GM12892 (cell line): ENCODE measurements at regions not wholly inside any gene's neighbourhood (a gene's known extent, or its start where the extent isn't known, plus 50 kb on each side); places are given as distances from the start of the nearest gene placed in this dataset.
"Not testable (repeated sequence)": the region's sequence is repeated elsewhere in the genome, so short reads cannot be mapped to it uniquely, and the experiment has no call there.

Experiments
- DNase-seq: peaks from one replicate; pipeline ENCODE4 v3.0.0; 2011; ENCODE audit not compliant: insufficient read length
- FAIRE-seq: peaks from 2 replicates; lab custom pipeline; 2011; peaks lifted over from hg19 to GRCh38; lab: Jason Lieb, UNC
- POLR2A ChIP-seq: IDR thresholded peaks from 2 replicates; pipeline ENCODE4 v1.6.1; 2011; ENCODE audit warnings: low read depth, low read length, control low read depth
- POLR2AphosphoS5 ChIP-seq: IDR thresholded peaks from 2 replicates; pipeline ENCODE4 v1.6.1; 2011; ENCODE audit warnings: low read depth, low read length, control low read depth
- TAF1 ChIP-seq: IDR thresholded peaks from 2 replicates; pipeline ENCODE4 v1.6.1; 2011; ENCODE audit warnings: low read depth, mild to moderate bottlenecking, control low read depth, low read length, borderline replicate concordance

DNA sequence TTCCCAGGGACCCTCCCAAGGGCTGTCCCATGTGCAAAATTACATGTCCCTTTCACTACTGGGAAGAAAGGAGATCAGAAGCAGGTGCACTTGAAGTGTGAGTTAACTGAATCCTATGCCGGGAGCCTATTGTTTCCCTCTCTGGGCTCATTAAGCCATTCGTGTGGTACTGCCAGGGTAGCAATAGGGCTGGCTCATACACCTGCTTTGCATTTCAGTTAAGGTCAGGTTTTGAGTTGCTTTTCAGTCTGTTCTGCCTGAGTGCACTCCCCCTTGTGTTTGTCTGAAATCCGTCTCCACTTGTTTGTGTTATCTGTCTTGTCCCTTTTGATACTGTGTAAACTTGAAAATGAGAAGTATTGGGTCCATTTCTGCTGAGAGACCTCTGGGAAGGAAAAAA is 1232.6 kb upstream of the NRXN1 start:
- FAIRE-seq (no peak), DNase-seq (no peak)
- TF ChIP-seq TAF1 (no peak), POLR2A (no peak), POLR2AphosphoS5 (no peak)

DNA sequence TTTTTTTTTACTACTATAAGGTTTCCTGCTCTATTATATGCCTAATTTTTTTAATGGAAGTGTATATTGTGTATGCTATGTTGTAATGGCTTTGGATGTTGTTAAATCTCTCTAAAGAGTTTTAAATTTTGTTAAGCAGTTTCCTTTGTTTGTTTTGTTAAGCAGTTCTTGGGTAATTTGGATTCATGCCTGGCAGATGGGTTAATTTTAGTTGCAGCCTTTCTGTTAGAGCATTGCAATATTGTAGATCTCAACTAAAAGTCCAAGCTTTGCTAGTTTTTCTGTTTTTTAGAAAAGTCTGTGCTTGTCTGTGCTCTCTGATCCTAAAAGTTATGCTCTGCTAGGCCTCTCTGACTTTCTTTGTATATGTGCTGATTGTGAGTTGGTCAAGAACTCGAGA is 1229.0 kb upstream of the NRXN1 start:
- FAIRE-seq (no peak), DNase-seq (no peak)
- TF ChIP-seq POLR2AphosphoS5 = no peak
- no peak for TF ChIP-seq TAF1
- no peak for TF ChIP-seq POLR2A

DNA sequence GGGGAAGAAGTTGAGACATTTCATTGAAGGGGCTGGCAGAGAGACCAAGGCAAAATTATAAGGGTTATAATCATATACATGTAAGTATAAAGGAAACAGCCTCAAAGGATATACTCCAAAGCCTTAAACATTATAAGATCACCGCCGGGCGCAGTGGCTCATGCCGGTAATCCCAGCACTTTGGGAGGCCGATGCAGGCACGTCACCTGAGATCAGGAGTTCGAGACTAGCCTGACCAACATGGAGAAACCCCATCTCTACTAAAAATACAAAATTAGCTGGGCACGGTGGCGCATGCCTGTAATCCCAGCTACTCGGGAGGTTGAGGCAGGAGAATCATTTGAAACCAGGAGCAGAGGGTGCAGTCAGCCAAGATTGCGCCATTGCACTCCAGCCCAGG is 1227.0 kb upstream of the NRXN1 start:
- not testable (repeated sequence) for DNase-seq, FAIRE-seq

DNA sequence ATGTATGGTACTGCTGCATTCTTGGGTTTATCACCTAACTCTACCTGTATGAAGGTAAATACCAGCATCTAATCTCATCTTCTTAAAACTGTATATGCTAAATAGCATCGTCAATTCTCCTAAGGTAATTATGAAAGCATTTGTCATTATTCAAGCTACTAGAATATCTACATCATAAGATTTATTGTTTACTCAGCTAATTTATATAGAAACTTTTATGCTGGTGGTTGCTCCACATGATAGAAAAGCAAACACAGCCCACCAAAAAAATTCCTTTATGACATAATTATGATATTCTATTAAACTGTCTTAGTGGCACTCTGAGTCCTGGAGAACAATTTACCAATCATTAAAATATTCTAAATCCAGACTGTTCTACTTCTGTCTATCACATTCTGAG is 1226.1 kb upstream of the NRXN1 start:
- TF ChIP-seq POLR2A = no peak
- no peak for TF ChIP-seq POLR2AphosphoS5
- TF ChIP-seq TAF1 = no peak
- DNase-seq (no peak), FAIRE-seq (no peak)

DNA sequence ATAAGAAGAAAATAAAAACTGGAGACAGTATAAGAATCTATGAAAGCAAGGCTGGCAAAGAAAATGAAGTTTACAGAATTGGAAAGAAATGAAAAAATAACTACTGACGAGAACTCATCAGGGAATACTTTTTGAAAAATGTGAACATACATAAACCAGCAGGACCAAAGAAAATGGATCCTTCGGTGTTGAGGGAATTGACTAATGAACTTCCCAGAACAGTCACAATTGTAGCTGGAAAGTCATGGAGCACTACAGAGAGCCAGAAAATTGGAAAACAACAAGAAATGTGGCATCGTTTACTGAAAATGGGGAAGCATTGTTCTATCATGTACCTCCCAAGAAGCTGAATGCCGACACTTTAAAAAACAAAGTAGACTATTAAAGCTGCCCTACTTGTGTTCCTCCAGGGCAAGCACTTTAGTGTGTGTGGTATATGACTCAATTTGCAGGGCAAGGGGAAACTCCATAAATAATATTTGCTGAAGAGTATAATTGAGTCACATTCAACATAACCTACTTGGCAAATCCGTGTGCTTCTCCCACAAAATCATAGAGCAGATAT is 1221.6 kb upstream of the NRXN1 start:
- DNase-seq (no peak), FAIRE-seq (no peak)
- TF ChIP-seq POLR2A (no peak), TAF1 (no peak), POLR2AphosphoS5 (no peak)

DNA sequence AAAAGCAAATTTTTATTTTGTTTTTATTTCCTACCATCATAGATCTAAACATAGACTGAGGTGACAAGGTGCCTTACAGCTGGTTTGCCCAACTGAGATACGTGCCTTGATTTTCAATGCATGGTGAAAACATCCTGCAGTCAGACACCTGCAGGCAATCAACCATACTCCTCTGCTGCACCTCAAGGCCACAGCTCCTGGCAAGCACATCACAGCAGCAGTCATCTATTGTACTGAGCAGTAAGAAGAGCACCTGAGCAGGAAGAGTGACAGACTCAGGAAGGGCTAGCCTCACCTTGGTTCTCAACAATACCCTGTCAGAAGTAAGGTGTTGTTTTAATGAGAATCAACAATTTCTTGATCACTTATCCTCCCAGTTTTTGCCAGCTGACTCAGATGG is 1206.8 kb upstream of the NRXN1 start:
- TF ChIP-seq POLR2A (no peak), POLR2AphosphoS5 (no peak), TAF1 (no peak)
- no peak for DNase-seq
- no peak for FAIRE-seq

DNA sequence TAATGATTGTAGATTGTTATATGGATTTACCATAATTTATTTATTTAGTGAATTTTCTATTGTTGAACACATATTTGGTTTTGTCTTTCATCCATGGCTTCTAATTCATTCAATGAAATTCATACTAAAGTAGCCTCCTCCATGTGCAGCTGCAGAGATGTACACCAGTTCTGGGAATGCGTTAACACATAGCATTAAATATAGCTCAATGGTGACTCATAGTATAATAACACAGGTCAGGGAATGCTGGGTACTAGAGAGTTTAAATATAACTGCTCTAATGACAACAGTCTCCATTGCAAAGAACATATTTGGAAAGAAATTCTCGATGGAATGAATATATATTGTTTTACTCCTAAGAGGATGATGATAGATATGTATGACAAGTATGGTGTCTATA is 1190.2 kb upstream of the NRXN1 start:
- FAIRE-seq = no peak

DNA sequence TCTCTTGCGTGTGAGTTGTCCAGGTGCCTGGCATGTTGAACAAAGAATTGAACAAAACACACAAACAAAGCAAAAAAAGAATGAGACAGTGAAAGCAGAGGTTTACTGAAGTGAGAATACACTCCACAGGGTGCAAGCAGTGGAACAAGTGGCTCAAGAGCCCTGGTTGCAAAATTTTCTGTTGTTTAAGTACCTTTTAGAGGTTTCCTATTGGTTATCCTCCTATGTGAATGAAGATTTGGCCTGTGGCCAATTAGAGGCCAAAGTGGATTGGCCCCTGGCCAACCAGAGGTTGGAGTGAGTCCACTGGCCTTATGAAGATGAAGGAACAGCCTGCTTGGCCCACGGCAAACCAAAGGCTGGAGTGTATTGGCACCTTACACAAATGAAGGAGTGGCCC is 1188.5 kb upstream of the NRXN1 start:
- DNase-seq (no peak), FAIRE-seq (no peak)
- no peak for TF ChIP-seq POLR2AphosphoS5
- no peak for TF ChIP-seq TAF1
- TF ChIP-seq POLR2A = no peak

More for the DNA sequence above, 1190.2 kb upstream of the NRXN1 start:
- no peak for DNase-seq
- TF ChIP-seq POLR2A (no peak), TAF1 (no peak), POLR2AphosphoS5 (no peak)

DNA sequence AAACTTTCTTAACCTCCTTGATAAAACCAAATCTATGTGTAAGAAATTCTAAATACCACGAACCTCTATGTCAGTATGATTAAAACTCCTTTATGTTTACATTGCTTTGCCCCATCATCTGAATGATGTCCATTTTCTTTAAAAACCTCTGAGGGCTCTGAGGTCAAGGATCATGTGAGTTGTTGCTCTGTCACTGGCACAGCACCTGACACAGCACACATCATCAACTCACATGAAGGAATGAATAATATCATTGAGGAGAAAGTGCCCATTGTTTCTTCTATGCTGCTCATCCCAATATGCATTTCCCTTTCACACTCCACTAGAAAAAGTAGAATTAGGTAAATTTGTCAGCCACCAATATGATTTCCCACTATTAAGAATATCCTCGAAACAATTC is 1178.7 kb upstream of the NRXN1 start:
- DNase-seq (no peak), FAIRE-seq (no peak)
- TF ChIP-seq POLR2A (no peak), POLR2AphosphoS5 (no peak), TAF1 (no peak)

DNA sequence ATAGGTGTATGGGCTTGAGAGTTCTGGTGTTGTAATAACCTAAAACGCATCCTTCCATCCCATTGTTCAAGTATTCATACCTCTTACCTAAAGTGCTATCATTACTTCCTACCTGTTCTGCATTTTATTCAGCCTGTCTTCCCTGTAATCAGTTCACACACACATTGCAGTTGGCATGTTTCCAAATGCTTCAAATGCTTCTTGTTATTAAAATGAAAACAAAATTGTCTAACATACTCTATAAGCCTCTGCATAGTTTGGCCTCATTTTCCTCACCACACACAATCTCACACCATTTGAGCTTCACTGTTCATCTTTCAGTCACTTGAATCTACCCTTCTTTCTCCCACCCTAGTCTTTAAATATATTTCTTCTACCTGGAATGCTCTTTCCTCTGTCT is 1178.2 kb upstream of the NRXN1 start:
- DNase-seq = no peak
- no peak for FAIRE-seq
- no peak for TF ChIP-seq POLR2A
- TF ChIP-seq TAF1 = no peak
- no peak for TF ChIP-seq POLR2AphosphoS5

DNA sequence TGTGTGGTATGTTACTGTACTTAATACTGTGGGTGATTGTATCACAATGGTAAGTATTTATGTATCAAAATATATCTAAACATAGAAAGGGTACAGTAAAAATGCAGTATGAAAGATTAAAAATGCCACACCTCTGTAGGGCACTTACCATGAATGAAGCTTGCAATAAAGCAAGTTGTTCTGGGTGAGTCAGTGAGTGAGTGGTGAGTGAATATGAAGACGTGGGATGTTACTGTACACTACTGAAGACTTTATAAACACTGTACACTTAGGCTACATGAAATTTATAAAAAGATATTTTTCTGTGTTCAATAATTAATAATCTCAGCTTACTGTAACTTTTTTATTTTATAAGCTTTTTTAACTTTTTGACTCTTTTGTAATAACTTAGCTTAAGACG is 1162.4 kb upstream of the NRXN1 start:
- FAIRE-seq (no peak), DNase-seq (no peak)
- TF ChIP-seq POLR2AphosphoS5 = no peak
- TF ChIP-seq POLR2A = no peak
- TF ChIP-seq TAF1 = no peak

DNA sequence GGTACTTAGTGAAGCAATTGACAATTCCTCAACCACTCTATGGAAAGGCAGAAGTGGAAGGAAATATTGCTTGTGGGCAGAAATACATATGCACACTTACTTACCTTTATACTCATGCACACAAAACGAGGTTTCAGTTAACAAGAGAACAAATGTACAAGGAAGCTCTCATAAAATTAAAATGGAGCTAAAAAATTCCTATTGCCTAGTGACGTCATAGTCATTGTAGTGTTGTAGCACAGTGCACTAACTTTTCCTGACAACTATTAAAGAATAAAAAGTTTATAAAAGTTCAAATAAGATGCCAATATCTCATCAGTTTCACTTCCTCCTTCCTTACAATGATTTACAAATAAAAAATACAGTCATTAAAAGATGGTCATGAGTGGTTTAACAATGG is 1161.9 kb upstream of the NRXN1 start:
- TF ChIP-seq POLR2A = no peak
- TF ChIP-seq POLR2AphosphoS5 = no peak
- no peak for TF ChIP-seq TAF1
- FAIRE-seq (no peak), DNase-seq (no peak)

DNA sequence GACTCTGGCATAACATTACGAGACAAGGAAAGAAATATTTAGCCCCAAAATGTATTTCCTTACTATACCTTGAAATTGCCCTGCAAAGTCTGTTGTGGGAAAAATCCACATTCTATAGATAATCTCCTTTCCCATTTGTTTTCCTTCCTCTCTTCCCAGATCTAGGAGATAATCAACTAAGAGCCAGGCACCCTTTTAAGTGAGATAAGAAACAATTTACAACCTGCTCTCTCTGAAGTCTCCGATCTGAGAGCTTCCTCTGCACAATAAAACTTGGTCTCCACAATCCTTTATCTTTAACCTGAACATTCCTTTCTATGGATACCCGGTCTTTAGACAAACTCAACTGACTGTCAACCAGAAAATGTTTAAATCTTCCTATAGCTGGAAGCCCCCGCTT is 1160.7 kb upstream of the NRXN1 start:
- no peak for FAIRE-seq
- no peak for TF ChIP-seq POLR2AphosphoS5
- no peak for TF ChIP-seq POLR2A
- TF ChIP-seq TAF1 = no peak
- DNase-seq = no peak
